H1 (cell line): ENCODE measurements at regions not wholly inside any gene's neighbourhood (a gene's known extent, or its start where the extent isn't known, plus 50 kb on each side); places are given as distances from the start of the nearest gene placed in this dataset.

ENCODE experiments used
- CBX5 ChIP-seq: fragments of 300-800, 300-1000 bp; sonication (generic); IDR thresholded peaks from 2 replicates; pipeline ENCODE4 v1.7.1; 2016; ENCODE audit warnings: antibody characterized with exemption, low read length, low read depth
- EZH2 ChIP-seq: fragments of 200-600 bp; sonication (generic); IDR thresholded peaks from 2 replicates; pipeline ENCODE4 v1.7.1; 2012; ENCODE audit warnings: low read depth, mild to moderate bottlenecking, moderate library complexity, low read length, inconsistent platforms; ENCODE audit not compliant: severe bottlenecking
- POLR2A ChIP-seq, 2 experiments: IDR thresholded peaks; 1 replicate in 1 of 2; 2 replicates in 1 of 2; pipeline ENCODE4 v1.6.1; 2011; ENCODE audit warnings: low read depth in 2 of 2, low read length in 2 of 2, mild to moderate bottlenecking in 2 of 2; ENCODE audit errors: control extremely low read depth in 1 of 2
- POLR2AphosphoS5 ChIP-seq: IDR thresholded peaks from 2 replicates; pipeline ENCODE4 v1.6.1; 2011; ENCODE audit warnings: low read depth, low read length
- YY1 ChIP-seq: IDR thresholded peaks from 2 replicates; pipeline ENCODE4 v1.6.1; 2011; ENCODE audit warnings: low read depth, mild to moderate bottlenecking, low read length
- TF ChIP-seq, protein P1 (sequence below), 3 experiments: IDR thresholded peaks; 1 replicate in 2 of 3; 2 replicates in 1 of 3; pipeline versions ENCODE4 v1.5.1 to v1.6.1; 2011; ENCODE audit warnings: low read length in 3 of 3, mild to moderate bottlenecking in 3 of 3, inconsistent platforms in 2 of 3, low read depth in 1 of 3, moderate library complexity in 1 of 3; ENCODE audit not compliant: insufficient read depth in 1 of 3; ENCODE audit errors: control extremely low read depth in 1 of 3
- TF ChIP-seq, protein P2 (sequence below): IDR thresholded peaks from 2 replicates; pipeline ENCODE4 v1.6.1; 2011; ENCODE audit warnings: low read depth, mild to moderate bottlenecking, low read length; ENCODE audit not compliant: insufficient read depth

DNA sequence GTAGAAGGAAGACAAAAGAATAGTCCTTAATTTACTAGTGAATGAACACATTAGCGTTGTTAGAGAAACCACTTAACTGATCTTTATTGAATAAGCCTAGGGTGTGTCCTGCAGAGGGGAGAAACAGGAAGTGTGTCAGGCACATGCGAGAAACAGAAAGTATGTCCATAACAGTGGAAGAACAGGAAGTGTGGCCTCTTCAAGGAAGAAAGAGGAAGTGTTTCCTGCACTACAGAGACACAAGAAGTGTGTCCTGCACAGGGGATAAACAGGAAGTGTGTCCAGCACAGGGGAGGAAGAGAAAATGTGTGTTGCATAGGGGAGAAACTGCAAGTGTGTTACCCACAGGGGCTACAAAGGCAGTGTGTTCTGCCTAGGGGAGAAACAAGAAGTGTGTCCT, 539.6 kb upstream of the PRKX start:
- TF ChIP-seq CBX5 (no peak), YY1 (no peak), POLR2AphosphoS5 (no peak), EZH2 (no peak), POLR2A (IDR thresholded peaks at IDR 0.05; ENCODE audit: control extremely low read depth in 1 of 2, low read depth in 2 of 2, low read length in 2 of 2) (no peak)
- TF ChIP-seq, protein P1, sequence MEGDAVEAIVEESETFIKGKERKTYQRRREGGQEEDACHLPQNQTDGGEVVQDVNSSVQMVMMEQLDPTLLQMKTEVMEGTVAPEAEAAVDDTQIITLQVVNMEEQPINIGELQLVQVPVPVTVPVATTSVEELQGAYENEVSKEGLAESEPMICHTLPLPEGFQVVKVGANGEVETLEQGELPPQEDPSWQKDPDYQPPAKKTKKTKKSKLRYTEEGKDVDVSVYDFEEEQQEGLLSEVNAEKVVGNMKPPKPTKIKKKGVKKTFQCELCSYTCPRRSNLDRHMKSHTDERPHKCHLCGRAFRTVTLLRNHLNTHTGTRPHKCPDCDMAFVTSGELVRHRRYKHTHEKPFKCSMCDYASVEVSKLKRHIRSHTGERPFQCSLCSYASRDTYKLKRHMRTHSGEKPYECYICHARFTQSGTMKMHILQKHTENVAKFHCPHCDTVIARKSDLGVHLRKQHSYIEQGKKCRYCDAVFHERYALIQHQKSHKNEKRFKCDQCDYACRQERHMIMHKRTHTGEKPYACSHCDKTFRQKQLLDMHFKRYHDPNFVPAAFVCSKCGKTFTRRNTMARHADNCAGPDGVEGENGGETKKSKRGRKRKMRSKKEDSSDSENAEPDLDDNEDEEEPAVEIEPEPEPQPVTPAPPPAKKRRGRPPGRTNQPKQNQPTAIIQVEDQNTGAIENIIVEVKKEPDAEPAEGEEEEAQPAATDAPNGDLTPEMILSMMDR (IDR thresholded peaks at IDR 0.05; ENCODE audit: control extremely low read depth in 1 of 3, insufficient read depth in 1 of 3, low read depth in 1 of 3, low read length in 3 of 3): no peak
- TF ChIP-seq, protein P2, sequence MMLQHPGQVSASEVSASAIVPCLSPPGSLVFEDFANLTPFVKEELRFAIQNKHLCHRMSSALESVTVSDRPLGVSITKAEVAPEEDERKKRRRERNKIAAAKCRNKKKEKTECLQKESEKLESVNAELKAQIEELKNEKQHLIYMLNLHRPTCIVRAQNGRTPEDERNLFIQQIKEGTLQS: no peak
